HepG2 (cell line): ENCODE measurements at regions not wholly inside any gene's neighbourhood (a gene's known extent, or its start where the extent isn't known, plus 50 kb on each side); places are given as distances from the start of the nearest gene placed in this dataset.

Source experiments
- AGO2 ChIP-seq: fragments of 200-400 bp; formaldehyde crosslinking; optimal IDR thresholded peaks from 2 replicates; pipeline ENCODE3; 2017; ENCODE audit warnings: mild to moderate bottlenecking, low read depth, low read length, moderate library complexity
- CBX5 ChIP-seq: sonication (generic); formaldehyde crosslinking; IDR thresholded peaks from 2 replicates; pipeline ENCODE4 v1.4.0; 2020; ENCODE audit warnings: missing genetic modification reagents, borderline replicate concordance
- SRSF4 ChIP-seq: fragments of 200-400 bp; formaldehyde crosslinking; IDR thresholded peaks from one replicate; pipeline ENCODE4 v1.6.1; 2018; ENCODE audit warnings: mild to moderate bottlenecking, low read depth, low read length, moderate library complexity; ENCODE audit not compliant: poor library complexity, severe bottlenecking
- ZNF24 ChIP-seq: fragments of 450-650 bp; IDR thresholded peaks from 2 replicates; pipeline ENCODE4 v1.6.1; 2017; ENCODE audit warnings: antibody characterized with exemption, mild to moderate bottlenecking
- ZNF432 ChIP-seq: sonication (generic); formaldehyde crosslinking; IDR thresholded peaks from 2 replicates; pipeline ENCODE4 v1.5.0; 2020; ENCODE audit warnings: missing genetic modification reagents, mild to moderate bottlenecking, borderline replicate concordance
- ZNF788 ChIP-seq: sonication (generic); formaldehyde crosslinking; IDR thresholded peaks from 2 replicates; pipeline ENCODE4 v1.5.0; 2020; ENCODE audit warnings: mild to moderate bottlenecking, missing genetic modification reagents, borderline replicate concordance
- TF ChIP-seq, protein P1 (sequence below), 2 experiments: sonication (generic) in 1 of 2; formaldehyde crosslinking in 1 of 2; IDR thresholded peaks; 2 replicates each; pipeline versions ENCODE4 v1.5.1 to v1.6.1; 2011 to 2020; ENCODE audit warnings: borderline replicate concordance in 1 of 2, low read depth in 1 of 2, low read length in 1 of 2, mild to moderate bottlenecking in 1 of 2, missing genetic modification reagents in 1 of 2, moderate library complexity in 1 of 2
- TF ChIP-seq, protein P2 (sequence below): sonication (generic); formaldehyde crosslinking; IDR thresholded peaks from 2 replicates; pipeline ENCODE4 v1.9.0; 2021; ENCODE audit warnings: missing genetic modification reagents, mild to moderate bottlenecking, borderline replicate concordance

DNA sequence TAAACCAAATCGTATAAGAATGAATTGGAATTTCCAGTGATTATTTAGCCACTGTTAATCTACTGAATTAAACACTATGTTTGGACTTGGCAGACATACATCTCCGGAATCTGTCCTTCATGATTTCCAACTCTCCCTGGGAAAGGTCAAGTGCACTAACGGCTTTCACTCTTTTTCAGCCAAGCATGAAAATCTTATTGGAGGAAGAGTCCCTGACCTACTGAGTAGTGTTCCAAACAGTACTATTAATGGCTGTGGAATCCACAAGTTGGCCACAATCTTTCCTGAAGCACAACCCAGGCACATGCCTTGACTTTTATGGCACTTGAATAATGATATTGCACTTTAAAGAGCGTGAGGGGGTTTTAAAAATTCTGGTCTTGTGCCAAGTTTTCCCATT lies 318.9 kb upstream of the RND3 start (continued):
- TF ChIP-seq, protein P1, sequence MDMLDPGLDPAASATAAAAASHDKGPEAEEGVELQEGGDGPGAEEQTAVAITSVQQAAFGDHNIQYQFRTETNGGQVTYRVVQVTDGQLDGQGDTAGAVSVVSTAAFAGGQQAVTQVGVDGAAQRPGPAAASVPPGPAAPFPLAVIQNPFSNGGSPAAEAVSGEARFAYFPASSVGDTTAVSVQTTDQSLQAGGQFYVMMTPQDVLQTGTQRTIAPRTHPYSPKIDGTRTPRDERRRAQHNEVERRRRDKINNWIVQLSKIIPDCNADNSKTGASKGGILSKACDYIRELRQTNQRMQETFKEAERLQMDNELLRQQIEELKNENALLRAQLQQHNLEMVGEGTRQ (IDR thresholded peaks at IDR 0.05; ENCODE audit: low read depth, low read length) = no peak
- TF ChIP-seq, protein P1 (CRISPR knock-in tag; IDR thresholded peaks at IDR 0.05; ENCODE audit: borderline replicate concordance) = no peak
- TF ChIP-seq AGO2 (no peak), CBX5 (CRISPR knock-in tag) (no peak), ZNF788 (CRISPR knock-in tag) (no peak), ZNF24 (no peak), ZNF432 (CRISPR knock-in tag) (no peak), SRSF4 (no peak)
- TF ChIP-seq, protein P2, sequence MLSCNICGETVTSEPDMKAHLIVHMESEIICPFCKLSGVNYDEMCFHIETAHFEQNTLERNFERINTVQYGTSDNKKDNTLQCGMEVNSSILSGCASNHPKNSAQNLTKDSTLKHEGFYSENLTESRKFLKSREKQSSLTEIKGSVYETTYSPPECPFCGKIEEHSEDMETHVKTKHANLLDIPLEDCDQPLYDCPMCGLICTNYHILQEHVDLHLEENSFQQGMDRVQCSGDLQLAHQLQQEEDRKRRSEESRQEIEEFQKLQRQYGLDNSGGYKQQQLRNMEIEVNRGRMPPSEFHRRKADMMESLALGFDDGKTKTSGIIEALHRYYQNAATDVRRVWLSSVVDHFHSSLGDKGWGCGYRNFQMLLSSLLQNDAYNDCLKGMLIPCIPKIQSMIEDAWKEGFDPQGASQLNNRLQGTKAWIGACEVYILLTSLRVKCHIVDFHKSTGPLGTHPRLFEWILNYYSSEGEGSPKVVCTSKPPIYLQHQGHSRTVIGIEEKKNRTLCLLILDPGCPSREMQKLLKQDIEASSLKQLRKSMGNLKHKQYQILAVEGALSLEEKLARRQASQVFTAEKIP (CRISPR knock-in tag) = no peak
